ENCODE measurements at regions not wholly inside any gene's neighbourhood (a gene's known extent, or its start where the extent isn't known, plus 50 kb on each side); places are given as distances from the start of the nearest gene placed in this dataset.

GRCh38 chr14:101383737-101384338 lies 177.5 kb upstream of the DIO3 start:
- TF ChIP-seq GATA2 (IDR thresholded peaks at IDR 0.05; ENCODE audit: low read depth, low read length) = no peak
- no peak for TF ChIP-seq GATA3 (IDR thresholded peaks at IDR 0.05; ENCODE audit: low read depth, low read length)
